HEK293 (cell line): ENCODE measurements at regions not wholly inside any gene's neighbourhood (a gene's known extent, or its start where the extent isn't known, plus 50 kb on each side); places are given as distances from the start of the nearest gene placed in this dataset.

Experiments used
- CTCF ChIA-PET: fragments of 350-600 bp; formaldehyde crosslinking; extraction: SDS; loops from one replicate; lab custom pipeline; 2021; ENCODE audit warnings: antibody characterized with exemption; lab: Yijun Ruan, JAX
- POLR2A ChIA-PET: fragments of 300-600 bp; formaldehyde crosslinking; extraction: SDS; loops from one replicate; lab custom pipeline; 2020; ENCODE audit warnings: antibody characterized with exemption, inconsistent platforms; lab: Yijun Ruan, JAX
- H3K27ac ChIP-seq: fragments of 200-500 bp; sonication (Bioruptor generic); 2 replicates; pipeline ENCODE4 v1.5.1; 2014; ENCODE audit warnings: low read depth, low read length, control low read depth, inconsistent platforms; ENCODE audit errors: extremely low read depth
- H3K36me3 ChIP-seq, 2 experiments: fragments of 200-500 bp in 1 of 2; sonication (Bioruptor generic) in 1 of 2; 1 replicate in 1 of 2; 2 replicates in 1 of 2; pipeline ENCODE4 v1.5.1; 2014 to 2017; ENCODE audit warnings: inconsistent platforms in 2 of 2, low read length in 2 of 2; ENCODE audit not compliant: control insufficient read depth in 2 of 2, insufficient read depth in 1 of 2
- H3K4me1 ChIP-seq: fragments of 200-500 bp; sonication (Bioruptor generic); 2 replicates; pipeline ENCODE4 v1.5.1; 2014; ENCODE audit warnings: mild to moderate bottlenecking, low read length, inconsistent platforms; ENCODE audit not compliant: control insufficient read depth, insufficient read depth
- H3K4me3 ChIP-seq: 2 replicates; pipeline ENCODE4 v1.5.1; 2011; ENCODE audit warnings: low read depth, mild to moderate bottlenecking, control low read depth, low read length, moderate library complexity
- H3K9me3 ChIP-seq: fragments of 200-500 bp; sonication (Bioruptor generic); 2 replicates; pipeline ENCODE4 v1.5.1; 2014; ENCODE audit warnings: low read depth, low read length, inconsistent platforms; ENCODE audit not compliant: control insufficient read depth, insufficient read depth
- AEBP2 ChIP-seq: fragments of 450-650 bp; formaldehyde crosslinking; IDR thresholded peaks from 2 replicates; pipeline ENCODE4 v1.5.1; 2016; ENCODE audit warnings: missing biosample characterization, missing genetic modification characterization, borderline replicate concordance
- EGR2 ChIP-seq: fragments of 450-650 bp; formaldehyde crosslinking; IDR thresholded peaks from 2 replicates; pipeline ENCODE4 v1.5.1; 2016; ENCODE audit warnings: low read depth, missing biosample characterization, missing genetic modification characterization
- HOXC10 ChIP-seq: sonication (generic); formaldehyde crosslinking; IDR thresholded peaks from 2 replicates; pipeline ENCODE4 v1.8.1; 2023; ENCODE audit warnings: mild to moderate bottlenecking, missing genetic modification reagents
- HOXD13 ChIP-seq: sonication (generic); formaldehyde crosslinking; IDR thresholded peaks from 2 replicates; pipeline ENCODE4 v1.8.0; 2022; ENCODE audit warnings: missing genetic modification reagents, borderline replicate concordance
- KLF7 ChIP-seq: fragments of 450-650 bp; formaldehyde crosslinking; IDR thresholded peaks from 2 replicates; pipeline ENCODE4 v1.5.1; 2016; ENCODE audit warnings: missing biosample characterization, missing genetic modification characterization, borderline replicate concordance
- OSR2 ChIP-seq: fragments of 450-650 bp; formaldehyde crosslinking; IDR thresholded peaks from 2 replicates; pipeline ENCODE4 v1.5.1; 2016; ENCODE audit warnings: missing biosample characterization, missing genetic modification characterization
- PBX3 ChIP-seq: sonication (generic); formaldehyde crosslinking; IDR thresholded peaks from 2 replicates; pipeline ENCODE4 v1.8.1; 2022; ENCODE audit warnings: mild to moderate bottlenecking, moderate library complexity, missing genetic modification reagents
- PRDM6 ChIP-seq: fragments of 450-650 bp; formaldehyde crosslinking; IDR thresholded peaks from 2 replicates; pipeline ENCODE4 v1.5.1; 2017; ENCODE audit warnings: missing biosample characterization, missing genetic modification characterization
- TCF7L2 ChIP-seq: IDR thresholded peaks from 2 replicates; pipeline ENCODE4 v1.6.1; 2011; ENCODE audit warnings: low read depth, mild to moderate bottlenecking, inconsistent platforms, low read length, moderate library complexity, borderline replicate concordance
- YY2 ChIP-seq: fragments of 450-650 bp; formaldehyde crosslinking; IDR thresholded peaks from 2 replicates; pipeline ENCODE4 v1.5.1; 2016; ENCODE audit warnings: missing biosample characterization, missing genetic modification characterization
- ZBTB8A ChIP-seq: fragments of 450-650 bp; formaldehyde crosslinking; IDR thresholded peaks from 2 replicates; pipeline ENCODE4 v1.5.1; 2016; ENCODE audit warnings: missing biosample characterization, missing genetic modification characterization
- ZFHX2 ChIP-seq: fragments of 450-650 bp; formaldehyde crosslinking; conservative IDR thresholded peaks from 2 replicates; pipeline ENCODE4 v1.5.1; 2016; ENCODE audit warnings: missing biosample characterization, missing genetic modification characterization
- ZNF555 ChIP-seq: fragments of 450-650 bp; formaldehyde crosslinking; conservative IDR thresholded peaks from 2 replicates; pipeline ENCODE4 v1.5.1; 2017; ENCODE audit warnings: missing biosample characterization, mild to moderate bottlenecking, missing genetic modification characterization, inconsistent platforms
- ZSCAN18 ChIP-seq: fragments of 450-650 bp; formaldehyde crosslinking; IDR thresholded peaks from 2 replicates; pipeline ENCODE4 v1.5.1; 2016; ENCODE audit warnings: missing biosample characterization, missing genetic modification characterization

- Histone ChIP-seq H3K9me3 (no peaks in the 10 kb centered on the region), H3K4me1 (peaks cover 7% of the 10 kb centered on the region), H3K36me3 (no peaks in the 10 kb centered on the region)
- ChIA-PET CTCF (interaction anchor here (0.7 to 1.8 kb wide), 12 partner anchors 14 to 384 kb away, joined by 3 to 8 read pairs (median 3); no protein-coding TSS in a partner anchor), POLR2A (no interaction called here)
- TF ChIP-seq ZBTB8A (no peak), AEBP2 (tag by site-specific recombination) (no peak)
- TF ChIP-seq, all 188 proteins: peak for 0
- Histone ChIP-seq H3K4me3 (no peak overlapping the region), H3K27ac (no peak overlapping the region)
Measured at GRCh38 chr18:26621161-26622026, 73.0 kb upstream of the KCTD1 start.

- ChIA-PET CTCF (interaction anchor here (0.6 to 1.0 kb wide), 4 partner anchors 10 to 787 kb away, joined by 3 to 5 read pairs (median 3); no protein-coding TSS in a partner anchor), POLR2A (interaction anchor here (1.2 kb wide), 1 partner anchor 70 kb away, joined by 8 read pairs; no protein-coding TSS in a partner anchor)
- H3K4me1 ChIP-seq = peaks cover 7% of the 10 kb centered on the region
- TF ChIP-seq ZFHX2 (peak; percentile 86), HOXD13 (CRISPR knock-in tag) (no peak), EGR2 (peak; percentile 89), YY2 (tag by site-specific recombination) (no peak), ZNF555 (tag by site-specific recombination) (no peak), KLF7 (tag by site-specific recombination) (no peak), HOXC10 (CRISPR knock-in tag) (no peak)
- H3K36me3 ChIP-seq = no peaks in the 10 kb centered on the region
- no peaks in the 10 kb centered on the region for H3K9me3 ChIP-seq
- H3K4me3 ChIP-seq = no peak overlapping the region
- H3K27ac ChIP-seq = no peak overlapping the region
Measured at GRCh38 chr18:26619350-26619749, 71.0 kb upstream of the KCTD1 start.

GRCh38 chr18:26618135-26618534, 69.8 kb upstream of the KCTD1 start:
- no peaks in the 10 kb centered on the region for H3K36me3 ChIP-seq
- peaks cover 7% of the 10 kb centered on the region for H3K4me1 ChIP-seq
- TF ChIP-seq TCF7L2 = peak; percentile 59
- peak; percentile 47; the same call in 1 of the 2 replicates for TF ChIP-seq PRDM6
- TF ChIP-seq PBX3 = no peak
- TF ChIP-seq ZFHX2 = 0 out of 2 replicates have a peak, but pooled peaks have one; percentile 12
- TF ChIP-seq OSR2 (tag by site-specific recombination) = peak; percentile 43; the same call in 1 of the 2 replicates
- TF ChIP-seq ZSCAN18 (tag by site-specific recombination) = no peak
- POLR2A ChIA-PET = interaction anchor here (0.8 to 1.7 kb wide), 2 partner anchors 38 to 68 kb away, joined by 4 to 9 read pairs; no protein-coding TSS in a partner anchor
- CTCF ChIA-PET = interaction anchor here (0.6 kb wide), 1 partner anchor 311 kb away, joined by 3 read pairs; no protein-coding TSS in a partner anchor
- no peaks in the 10 kb centered on the region for H3K9me3 ChIP-seq
- no peak overlapping the region for H3K4me3 ChIP-seq
- H3K27ac ChIP-seq = no peak overlapping the region
